Midbrain (tissue), 1 donor: ENCODE measurements at regions not wholly inside any gene's neighbourhood (a gene's known extent, or its start where the extent isn't known, plus 50 kb on each side); places are given as distances from the start of the nearest gene placed in this dataset.

Source experiments
- DNase-seq: peaks from one replicate; lab custom pipeline; 2025; lab: John Stamatoyannopoulos, UW

GRCh38 chr4:163762741-163763140 lies 268.3 kb downstream of the TMA16 start:
- DNase-seq, result no peak

- DNase-seq, result no peak
These were observed 270.1 kb downstream of the TMA16 start for GRCh38 chr4:163764569-163764968.

- DNase-seq, result no peak
These were observed 273.5 kb downstream of the TMA16 start for GRCh38 chr4:163768014-163768413.

DNA sequence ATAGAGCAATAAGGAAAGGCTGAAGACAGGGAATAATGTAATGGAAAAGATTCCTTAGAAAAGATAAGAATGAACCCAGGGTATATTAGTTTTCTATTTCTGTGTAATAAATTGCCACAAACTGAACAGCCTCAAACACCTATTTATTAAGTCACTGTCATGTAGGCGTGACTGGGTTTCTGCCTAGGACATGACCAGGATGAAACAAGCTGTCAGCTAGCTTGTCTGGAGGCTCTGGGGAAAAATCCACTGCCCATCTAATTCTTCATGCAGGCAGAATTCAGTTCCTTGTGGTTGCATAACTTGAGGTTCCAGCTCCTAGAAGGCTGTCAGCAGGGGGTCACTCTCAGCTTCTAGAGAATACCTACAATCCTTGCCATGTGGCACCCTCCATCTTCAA lies 277.7 kb downstream of the TMA16 start:
- DNase-seq, result no peak

DNA sequence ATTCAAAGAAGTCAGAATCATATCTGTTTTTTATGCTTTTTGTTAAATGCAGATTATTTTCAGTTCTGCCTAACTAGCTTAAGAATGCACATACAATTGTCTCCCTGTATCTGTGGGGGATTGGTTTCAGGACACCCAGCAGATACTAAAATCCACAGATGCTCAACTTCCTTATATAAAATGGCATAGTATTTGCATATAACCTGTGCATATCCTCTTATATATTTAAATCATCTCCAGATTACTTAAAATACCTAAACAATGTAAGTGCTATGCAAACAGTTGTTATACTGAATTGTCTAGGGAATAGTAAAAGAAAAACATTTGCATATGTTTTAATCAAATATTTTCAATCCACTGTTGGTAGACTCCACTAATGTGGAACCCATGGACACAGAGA lies 279.4 kb downstream of the TMA16 start:
- no peak for DNase-seq

DNA sequence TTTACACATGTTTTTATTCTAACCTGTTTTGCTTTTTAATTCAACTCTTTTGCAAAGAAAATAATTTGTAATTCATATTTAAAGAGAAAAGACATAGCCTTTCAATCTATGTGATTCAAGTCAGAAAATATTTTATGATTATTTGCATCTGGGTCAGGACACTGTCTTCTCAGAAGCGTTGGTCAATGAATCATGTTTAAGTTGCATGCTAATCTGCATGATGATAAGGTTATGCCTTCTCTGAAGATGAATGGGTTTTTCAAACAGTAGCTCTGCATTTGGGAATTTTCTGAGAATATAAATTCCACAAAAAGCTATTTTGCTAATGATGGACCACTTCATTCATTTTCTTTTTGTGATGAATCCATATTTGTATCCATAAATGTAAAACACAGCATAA lies 282.5 kb downstream of the TMA16 start:
- no peak for DNase-seq

GRCh38 chr4:163781726-163782125 lies 287.2 kb downstream of the TMA16 start:
- DNase-seq, result no peak

- no peak for DNase-seq
These were observed 295.7 kb downstream of the TMA16 start for GRCh38 chr4:163790231-163790630.

GRCh38 chr4:163795885-163796284 lies 301.4 kb downstream of the TMA16 start:
- no peak for DNase-seq

DNA sequence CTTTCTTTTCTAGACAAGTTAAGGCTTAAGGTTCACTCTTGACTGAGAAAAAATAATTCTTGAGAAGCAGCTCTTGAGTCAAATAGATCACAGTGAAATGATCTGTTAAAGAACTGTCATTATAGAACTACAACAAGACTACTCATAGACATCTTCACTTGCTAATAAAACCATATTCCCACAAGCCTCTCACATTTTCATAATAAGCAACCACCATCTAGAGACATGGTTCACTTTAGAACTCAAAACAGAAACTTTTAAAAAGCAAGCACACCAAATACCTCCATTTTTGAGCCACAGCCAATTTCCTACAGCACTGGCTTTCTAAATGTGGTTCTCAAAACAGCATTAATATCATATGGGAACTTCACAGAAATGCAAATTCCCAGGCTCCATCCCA lies 309.5 kb downstream of the TMA16 start:
- no peak for DNase-seq

GRCh38 chr4:163806653-163807052 lies 312.2 kb downstream of the TMA16 start:
- DNase-seq, result no peak

GRCh38 chr4:163808011-163808410 lies 313.5 kb downstream of the TMA16 start:
- no peak for DNase-seq

DNA sequence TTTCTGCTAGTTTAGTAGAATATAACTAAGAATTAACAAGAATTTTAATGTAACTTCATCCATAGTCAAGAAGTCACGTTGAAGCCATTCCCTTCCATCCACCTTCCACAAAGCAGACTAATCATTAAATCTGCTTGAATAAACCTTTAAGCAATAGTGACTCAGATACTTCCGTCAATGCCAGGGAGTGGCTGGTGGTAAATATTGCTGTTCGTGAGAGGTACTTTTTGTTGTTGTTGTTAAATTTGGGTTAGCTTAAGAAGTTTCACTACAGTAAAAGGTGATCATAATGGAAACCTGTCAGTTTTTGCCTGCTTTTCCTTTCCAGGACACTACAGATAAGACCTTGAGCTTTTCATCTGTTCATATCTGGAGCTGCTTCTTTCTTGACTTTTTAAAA lies 316.3 kb downstream of the TMA16 start:
- no peak for DNase-seq

GRCh38 chr4:163815776-163816175 lies 321.3 kb downstream of the TMA16 start:
- no peak for DNase-seq

DNA sequence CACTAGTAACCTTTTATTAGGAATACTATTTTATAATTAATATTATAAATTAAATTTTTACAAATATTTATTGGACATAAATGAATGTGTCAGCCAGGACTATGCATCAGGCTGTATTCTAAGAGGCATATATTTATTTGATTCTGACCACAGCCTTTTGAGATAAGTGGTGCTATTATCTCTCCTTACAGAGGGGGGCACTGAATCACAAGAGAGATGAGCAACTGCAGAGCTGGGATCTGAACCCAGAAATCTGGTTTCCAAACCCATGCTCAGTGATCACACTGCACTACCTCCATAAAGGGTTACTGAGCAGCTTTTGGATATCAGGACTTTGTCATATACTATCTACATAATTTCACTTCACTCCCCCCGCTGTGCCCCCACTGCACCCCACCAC lies 322.0 kb downstream of the TMA16 start:
- no peak for DNase-seq

GRCh38 chr4:163818673-163819072 lies 324.2 kb downstream of the TMA16 start:
- DNase-seq, result no peak

DNA sequence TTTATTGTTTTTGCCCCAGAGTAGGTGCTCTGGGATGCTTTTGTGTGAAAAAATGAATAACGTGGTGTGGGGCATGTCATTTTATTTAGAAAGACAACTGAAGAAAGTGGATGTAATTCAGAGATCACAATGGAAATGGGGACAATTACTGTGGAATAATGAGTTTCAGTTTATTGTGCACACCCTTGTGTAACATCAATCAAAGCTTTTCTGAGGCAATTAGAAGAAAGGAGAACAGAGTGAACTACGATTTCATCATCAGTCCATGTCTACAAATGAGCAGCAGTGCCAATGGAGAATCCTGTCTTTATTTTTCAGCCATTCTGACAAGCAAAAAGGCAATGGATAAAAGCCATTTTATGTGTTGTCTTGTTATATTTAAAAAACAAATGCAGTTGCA lies 339.2 kb downstream of the TMA16 start:
- DNase-seq, result no peak

- DNase-seq, result no peak
These were observed 351.5 kb downstream of the TMA16 start for GRCh38 chr4:163846008-163846407.

- DNase-seq, result no peak
These were observed 357.8 kb downstream of the TMA16 start for GRCh38 chr4:163852246-163852645.

DNA sequence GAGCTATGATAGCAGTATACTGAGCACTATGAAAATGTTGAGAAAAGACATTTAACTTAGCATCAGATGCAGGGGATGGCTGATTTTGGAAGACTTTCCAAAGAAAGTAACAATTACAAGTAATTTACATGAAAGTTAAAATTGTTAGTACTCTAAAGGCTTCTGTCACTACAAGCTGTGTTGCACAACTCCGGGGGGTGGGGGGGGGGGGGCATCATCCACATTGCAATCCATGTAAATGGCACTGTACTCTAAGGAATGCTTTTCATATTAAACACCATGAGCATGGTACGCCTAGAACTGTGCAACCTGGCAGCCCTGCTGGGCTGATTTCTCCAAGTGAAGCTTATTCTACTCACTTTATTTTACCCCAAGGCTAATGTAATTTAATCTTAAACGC lies 363.4 kb downstream of the TMA16 start:
- no peak for DNase-seq

- DNase-seq, result no peak
These were observed 364.0 kb downstream of the TMA16 start for GRCh38 chr4:163858515-163858914.

- no peak for DNase-seq
These were observed 368.6 kb downstream of the TMA16 start for GRCh38 chr4:163863082-163863481.

- DNase-seq, result no peak
These were observed 370.5 kb downstream of the TMA16 start for GRCh38 chr4:163865010-163865409.

DNA sequence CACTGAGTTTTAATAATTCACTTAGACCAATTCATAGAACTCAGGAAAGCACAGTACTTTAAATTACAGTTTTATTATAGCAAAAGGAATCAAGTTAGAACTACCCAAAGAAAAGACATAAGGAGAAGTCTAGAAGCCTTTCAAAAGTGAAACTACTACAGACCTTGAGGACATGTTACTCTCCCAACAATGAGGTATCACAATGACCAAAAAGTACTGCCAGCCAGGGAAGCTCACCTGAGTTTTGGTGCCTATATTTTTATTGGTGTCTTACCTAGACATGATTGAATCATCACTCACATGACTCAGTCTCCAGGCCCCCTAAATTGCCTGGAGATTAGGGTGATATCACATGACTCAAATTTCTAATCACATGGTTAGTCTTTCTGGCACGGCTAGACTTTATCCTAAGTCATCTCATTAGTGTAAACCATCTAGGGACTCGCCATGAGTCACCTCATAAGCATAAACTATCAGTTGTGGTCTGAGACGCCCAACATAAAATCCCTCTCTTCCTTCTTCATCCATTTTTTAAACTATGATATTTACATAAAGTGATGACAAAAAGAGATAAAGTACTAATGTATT lies 372.3 kb downstream of the TMA16 start:
- DNase-seq, result no peak

DNA sequence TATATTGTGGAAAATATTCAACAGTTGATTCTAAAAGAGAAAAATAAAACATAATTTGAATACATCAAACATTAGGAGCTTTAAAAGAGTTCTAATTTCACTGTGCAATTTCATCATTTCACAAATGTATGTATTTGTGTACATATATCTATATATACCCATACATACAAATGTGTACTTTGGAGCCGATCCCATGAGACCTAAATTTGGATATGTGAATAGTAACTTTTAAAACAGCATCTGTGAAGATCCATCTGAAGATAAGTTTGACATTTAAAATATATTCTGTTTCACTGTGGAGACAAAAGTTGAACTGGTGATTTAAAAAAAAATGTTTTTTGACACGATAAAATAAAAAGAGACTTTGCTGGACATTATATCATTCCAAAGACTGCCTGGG lies 374.0 kb downstream of the TMA16 start:
- DNase-seq, result no peak
